Renal cortex interstitium (tissue), 11 donors: ENCODE measurements at regions not wholly inside any gene's neighbourhood (a gene's known extent, or its start where the extent isn't known, plus 50 kb on each side); places are given as distances from the start of the nearest gene placed in this dataset.
A peak's percentile ranks its signal among the peaks of the same experiment; 100 is the strongest.
"Not testable (repeated sequence)": the region's sequence is repeated elsewhere in the genome, so short reads cannot be mapped to it uniquely, and the experiment has no call there.

Experiments
- DNase-seq, 11 donors: peaks; one replicate each; pipeline ENCODE4 v3.0.0-alpha.2; 2013; ENCODE audit warnings: low read depth in 9 of 11, low spot score in 4 of 11; ENCODE audit errors: extremely low read depth in 1 of 11

- DNase-seq = peak in 2 of 11 donors; percentile 2 to 24
Observed at GRCh38 chr6:17015551-17016381, 86.1 kb upstream of the STMND1 start.

DNA sequence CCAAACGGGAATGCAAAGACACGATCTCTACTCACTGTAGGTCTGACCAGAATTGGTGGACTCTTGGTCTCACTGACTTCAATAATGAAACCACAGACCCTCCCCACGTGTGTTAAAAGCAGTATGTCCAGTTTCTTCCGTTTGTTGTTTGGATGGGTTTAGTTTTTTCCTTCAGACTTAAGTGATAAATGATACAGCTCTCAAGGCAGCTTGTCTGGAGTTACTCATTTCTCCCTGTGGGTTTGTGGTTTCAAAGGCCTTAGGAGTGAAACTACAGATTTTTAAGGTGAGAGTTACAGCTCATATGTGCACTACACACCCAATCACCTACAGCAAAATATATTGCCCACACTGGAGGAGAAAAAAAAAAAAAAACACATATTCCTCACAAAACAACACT is 86.7 kb upstream of the STMND1 start:
- DNase-seq = no peak

- DNase-seq = no peak
Observed at GRCh38 chr6:17013701-17014100, 88.1 kb upstream of the STMND1 start.

- no peak for DNase-seq
Observed at GRCh38 chr6:17012421-17013225, 89.2 kb upstream of the STMND1 start.

- DNase-seq = no peak
Observed at GRCh38 chr6:17011985-17012384, 89.9 kb upstream of the STMND1 start.

GRCh38 chr6:17007749-17008148 is 94.1 kb upstream of the STMND1 start:
- no peak for DNase-seq

DNA sequence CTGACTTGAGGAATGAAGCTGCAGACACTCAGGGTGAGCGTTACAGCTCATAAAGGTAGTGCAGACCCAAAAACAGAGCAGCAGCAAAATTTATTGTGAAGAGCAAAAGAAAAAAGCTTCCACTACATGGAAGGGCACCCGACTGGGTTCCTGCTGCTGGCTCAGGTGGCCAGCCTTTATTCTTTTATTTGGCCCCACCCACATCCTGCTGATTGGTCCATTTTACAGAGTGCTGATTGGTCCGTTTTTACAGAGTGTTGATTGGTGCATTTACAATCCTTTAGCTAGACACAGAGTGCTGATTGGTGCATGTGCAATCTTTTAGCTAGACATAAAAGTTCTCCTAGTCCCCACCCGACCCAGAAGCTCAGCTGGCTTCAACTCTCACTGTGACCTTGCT is 95.3 kb upstream of the STMND1 start:
- no peak for DNase-seq

- no peak for DNase-seq
Observed at GRCh38 chr6:17004269-17004668, 97.6 kb upstream of the STMND1 start.

GRCh38 chr6:17002123-17002522 is 99.7 kb upstream of the STMND1 start:
- DNase-seq = no peak

- DNase-seq = no peak
Observed at GRCh38 chr6:17001188-17001587, 100.7 kb upstream of the STMND1 start.

DNA sequence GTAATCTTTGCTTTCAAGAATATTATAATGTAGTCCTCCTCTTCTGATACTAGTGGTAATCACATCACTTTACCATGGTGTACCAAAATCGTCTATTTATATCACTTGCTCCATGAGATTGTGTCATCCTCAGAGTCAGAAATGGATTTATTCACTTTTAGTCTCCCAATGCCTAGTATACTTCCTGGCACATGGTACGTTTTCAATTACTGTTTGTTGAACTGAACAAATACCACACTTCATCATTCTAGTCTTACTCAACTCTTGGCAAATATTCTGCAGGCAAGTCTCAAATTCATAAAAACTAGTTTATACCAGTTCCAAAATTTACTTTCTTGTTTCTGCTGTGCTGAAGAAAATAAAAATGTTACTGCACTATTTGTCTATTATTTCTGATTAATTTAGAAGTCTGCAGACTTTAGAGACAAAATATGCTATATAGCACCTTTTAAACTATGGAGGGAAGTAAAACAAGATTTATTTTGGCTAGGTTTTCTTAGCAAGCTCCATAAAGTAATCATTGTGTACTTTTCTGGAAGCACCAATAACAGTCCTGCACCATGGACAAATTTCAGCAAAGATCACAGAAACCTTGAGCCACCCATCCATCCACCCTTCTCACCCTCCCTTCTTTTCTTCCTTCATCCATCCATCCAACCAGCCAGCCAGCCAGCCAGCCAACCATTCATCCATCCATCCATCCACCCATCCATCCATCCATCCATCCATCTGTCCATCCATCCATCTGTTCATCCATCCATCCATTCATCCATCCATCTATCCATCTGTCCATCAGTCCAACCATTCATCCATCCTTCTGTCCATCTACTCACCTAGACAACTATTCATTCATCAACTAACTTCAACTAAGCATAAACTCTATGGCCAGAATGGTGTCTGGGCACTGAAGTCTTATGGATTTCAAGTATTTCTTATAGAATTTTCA is 102.1 kb upstream of the STMND1 start:
- DNase-seq = no peak

GRCh38 chr6:16998461-16998860 is 103.4 kb upstream of the STMND1 start:
- DNase-seq = no peak

DNA sequence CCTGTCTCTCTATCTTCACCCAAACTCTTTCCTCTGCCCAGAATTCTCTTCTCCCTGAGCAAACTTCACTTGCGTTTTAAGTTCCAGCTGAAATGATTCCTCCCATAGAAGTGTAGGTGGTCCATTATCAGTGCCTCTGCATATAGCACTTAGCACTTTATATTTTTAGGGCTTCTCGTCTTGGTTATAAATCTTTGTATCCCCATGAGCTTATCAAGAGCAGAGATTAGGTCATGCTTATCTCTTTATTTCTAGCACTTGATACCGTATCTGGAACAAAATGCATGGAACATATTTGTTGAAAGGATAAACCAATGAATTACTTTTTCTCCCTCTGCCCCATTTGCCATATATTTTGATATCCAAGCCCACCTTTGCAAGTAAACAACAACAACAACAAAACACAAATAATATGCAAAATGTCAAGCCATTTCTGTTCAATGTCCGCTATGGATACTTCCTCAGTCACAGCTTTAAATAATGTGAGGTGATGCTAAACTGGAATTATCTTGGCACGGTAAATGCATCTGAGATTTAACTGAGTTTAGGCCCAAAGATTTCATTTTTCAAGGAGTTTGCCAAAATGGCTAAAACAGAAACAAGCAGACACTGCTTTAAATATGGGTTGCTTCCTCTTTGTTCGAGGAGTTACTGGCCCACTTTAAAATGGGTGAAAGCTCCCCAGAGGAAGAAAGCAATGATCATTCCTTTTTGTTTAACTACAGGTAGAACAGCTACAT is 106.2 kb upstream of the STMND1 start:
- DNase-seq = no peak

DNA sequence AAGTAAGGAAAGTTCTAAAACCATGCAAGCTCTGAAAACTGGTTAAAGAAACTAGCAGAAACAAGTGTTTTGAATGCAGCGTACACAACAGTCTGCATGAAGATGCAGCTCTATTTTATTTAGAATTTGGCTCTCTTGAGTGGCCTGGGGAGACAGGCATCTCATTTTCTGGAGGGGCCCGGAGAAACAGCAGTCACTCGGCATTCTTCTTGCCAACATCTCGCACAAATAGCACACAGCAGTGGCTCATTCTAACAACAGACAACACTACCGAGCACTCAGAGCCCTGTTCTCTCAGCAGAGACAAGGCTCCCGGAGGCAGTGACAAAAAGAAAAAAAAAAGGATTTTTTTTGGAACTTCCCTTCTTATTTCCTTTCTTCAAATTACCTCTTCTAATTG is 108.5 kb upstream of the STMND1 start:
- no peak for DNase-seq

DNA sequence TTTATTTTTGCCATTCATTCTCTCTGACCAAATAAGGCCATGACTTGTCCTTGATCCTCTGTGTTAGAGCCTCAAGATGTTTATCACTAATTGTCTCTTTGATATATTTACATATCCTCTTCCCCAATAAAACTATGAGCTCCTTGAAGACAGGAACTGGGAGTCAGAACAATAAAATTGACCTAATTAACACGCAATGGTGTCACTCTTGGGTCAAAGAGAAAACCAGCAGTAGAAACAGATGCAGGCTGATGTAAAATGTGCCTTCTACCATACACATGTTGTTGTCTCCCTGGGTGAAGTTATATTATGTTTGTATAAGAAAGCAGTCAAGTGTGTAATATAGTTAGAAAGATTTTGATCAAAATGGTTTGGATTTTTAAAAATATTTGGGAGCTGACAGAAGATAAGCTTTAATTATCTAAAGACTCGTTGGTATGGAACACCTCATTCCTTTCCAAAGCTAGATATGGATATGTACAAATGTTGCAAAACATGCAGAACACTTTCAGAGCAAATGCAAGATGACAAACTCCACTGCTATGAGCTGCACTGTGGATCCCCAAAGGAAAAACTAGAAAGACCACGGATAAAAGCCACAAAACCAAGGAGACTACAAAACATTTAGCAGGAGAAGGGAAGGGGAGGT is 109.7 kb upstream of the STMND1 start:
- DNase-seq = no peak

GRCh38 chr6:16989976-16990375 is 111.9 kb upstream of the STMND1 start:
- not testable (repeated sequence) for DNase-seq

- no peak for DNase-seq
Observed at GRCh38 chr6:16989382-16989781, 112.5 kb upstream of the STMND1 start.

DNA sequence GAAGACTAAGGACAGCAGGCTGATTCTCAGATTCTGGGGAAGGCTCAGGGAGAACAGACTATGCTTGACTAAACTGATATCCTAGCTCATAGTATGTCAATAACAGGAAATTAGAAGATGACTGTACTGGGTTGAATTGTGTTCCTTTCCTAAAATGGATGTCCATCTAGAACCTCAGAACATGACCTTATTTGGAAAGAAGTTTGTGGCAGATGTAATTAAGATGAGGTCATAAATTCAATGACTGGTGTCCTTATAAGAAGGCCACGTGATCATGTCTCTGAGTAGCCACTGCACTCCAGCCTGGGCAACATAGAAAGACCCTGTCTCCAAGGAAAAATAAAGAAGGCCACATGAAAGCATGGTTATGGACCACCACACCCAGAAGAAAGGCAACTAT is 113.9 kb upstream of the STMND1 start:
- DNase-seq = no peak
